ENCODE measurements at regions not wholly inside any gene's neighbourhood (a gene's known extent, or its start where the extent isn't known, plus 50 kb on each side); places are given as distances from the start of the nearest gene placed in this dataset.

DNA sequence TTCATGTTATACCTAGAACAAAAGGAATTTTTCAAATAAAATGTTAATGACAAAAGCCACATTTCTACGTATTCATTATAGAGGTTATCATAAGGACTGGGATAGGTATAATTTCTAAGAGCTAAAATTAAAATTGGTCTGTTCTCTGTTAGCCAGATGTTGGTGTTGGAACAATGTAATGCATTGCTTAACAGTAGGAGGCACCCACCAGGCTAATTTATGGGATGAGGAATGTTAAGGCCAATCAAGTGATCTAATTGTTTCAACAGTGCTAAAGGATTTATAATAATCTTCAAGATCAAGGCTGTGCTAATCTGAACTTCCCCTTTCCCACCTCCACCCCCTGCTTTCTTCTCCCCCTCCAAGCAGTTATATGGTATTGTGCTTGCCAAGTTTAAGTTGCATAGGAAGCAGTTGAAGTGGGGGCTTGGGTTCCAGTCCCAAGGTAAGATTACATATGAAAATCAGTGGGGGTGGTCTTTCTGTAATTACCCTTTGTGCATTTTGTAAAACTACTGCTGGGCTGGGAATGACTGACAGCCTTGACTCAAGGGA lies 89.2 kb upstream of the BACH2 start:
- TF ChIP-seq SIN3A (IDR thresholded peaks at IDR 0.05; ENCODE audit: borderline replicate concordance, insufficient read depth, low read length) (no peak), POLR2AphosphoS5 (IDR thresholded peaks at IDR 0.05; ENCODE audit: low read depth, low read length) (no peak), FOXP2 (optimal IDR thresholded peaks at IDR 0.05; ENCODE audit: borderline replicate concordance, extremely low read depth, extremely low read length, insufficient read depth) (no peak), TAF1 (IDR thresholded peaks at IDR 0.05; ENCODE audit: borderline replicate concordance, insufficient read depth, low read length) (no peak)
- TF ChIP-seq, protein P1, sequence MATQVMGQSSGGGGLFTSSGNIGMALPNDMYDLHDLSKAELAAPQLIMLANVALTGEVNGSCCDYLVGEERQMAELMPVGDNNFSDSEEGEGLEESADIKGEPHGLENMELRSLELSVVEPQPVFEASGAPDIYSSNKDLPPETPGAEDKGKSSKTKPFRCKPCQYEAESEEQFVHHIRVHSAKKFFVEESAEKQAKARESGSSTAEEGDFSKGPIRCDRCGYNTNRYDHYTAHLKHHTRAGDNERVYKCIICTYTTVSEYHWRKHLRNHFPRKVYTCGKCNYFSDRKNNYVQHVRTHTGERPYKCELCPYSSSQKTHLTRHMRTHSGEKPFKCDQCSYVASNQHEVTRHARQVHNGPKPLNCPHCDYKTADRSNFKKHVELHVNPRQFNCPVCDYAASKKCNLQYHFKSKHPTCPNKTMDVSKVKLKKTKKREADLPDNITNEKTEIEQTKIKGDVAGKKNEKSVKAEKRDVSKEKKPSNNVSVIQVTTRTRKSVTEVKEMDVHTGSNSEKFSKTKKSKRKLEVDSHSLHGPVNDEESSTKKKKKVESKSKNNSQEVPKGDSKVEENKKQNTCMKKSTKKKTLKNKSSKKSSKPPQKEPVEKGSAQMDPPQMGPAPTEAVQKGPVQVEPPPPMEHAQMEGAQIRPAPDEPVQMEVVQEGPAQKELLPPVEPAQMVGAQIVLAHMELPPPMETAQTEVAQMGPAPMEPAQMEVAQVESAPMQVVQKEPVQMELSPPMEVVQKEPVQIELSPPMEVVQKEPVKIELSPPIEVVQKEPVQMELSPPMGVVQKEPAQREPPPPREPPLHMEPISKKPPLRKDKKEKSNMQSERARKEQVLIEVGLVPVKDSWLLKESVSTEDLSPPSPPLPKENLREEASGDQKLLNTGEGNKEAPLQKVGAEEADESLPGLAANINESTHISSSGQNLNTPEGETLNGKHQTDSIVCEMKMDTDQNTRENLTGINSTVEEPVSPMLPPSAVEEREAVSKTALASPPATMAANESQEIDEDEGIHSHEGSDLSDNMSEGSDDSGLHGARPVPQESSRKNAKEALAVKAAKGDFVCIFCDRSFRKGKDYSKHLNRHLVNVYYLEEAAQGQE (IDR thresholded peaks at IDR 0.05; ENCODE audit: insufficient read depth in 1 of 2, low read depth in 2 of 2, low read length in 2 of 2), result no peak

- TF ChIP-seq, protein P1 (IDR thresholded peaks at IDR 0.05; ENCODE audit: insufficient read depth in 1 of 2, low read depth in 2 of 2, low read length in 2 of 2), result no peak
- no peak for TF ChIP-seq POLR2AphosphoS5 (IDR thresholded peaks at IDR 0.05; ENCODE audit: low read depth, low read length)
- no peak for TF ChIP-seq SIN3A (IDR thresholded peaks at IDR 0.05; ENCODE audit: borderline replicate concordance, insufficient read depth, low read length)
- TF ChIP-seq FOXP2 (optimal IDR thresholded peaks at IDR 0.05; ENCODE audit: borderline replicate concordance, extremely low read depth, extremely low read length, insufficient read depth), result no peak
- TF ChIP-seq TAF1 (IDR thresholded peaks at IDR 0.05; ENCODE audit: borderline replicate concordance, insufficient read depth, low read length), result no peak
Measured at GRCh38 chr6:90384720-90385119, 88.1 kb upstream of the BACH2 start.

DNA sequence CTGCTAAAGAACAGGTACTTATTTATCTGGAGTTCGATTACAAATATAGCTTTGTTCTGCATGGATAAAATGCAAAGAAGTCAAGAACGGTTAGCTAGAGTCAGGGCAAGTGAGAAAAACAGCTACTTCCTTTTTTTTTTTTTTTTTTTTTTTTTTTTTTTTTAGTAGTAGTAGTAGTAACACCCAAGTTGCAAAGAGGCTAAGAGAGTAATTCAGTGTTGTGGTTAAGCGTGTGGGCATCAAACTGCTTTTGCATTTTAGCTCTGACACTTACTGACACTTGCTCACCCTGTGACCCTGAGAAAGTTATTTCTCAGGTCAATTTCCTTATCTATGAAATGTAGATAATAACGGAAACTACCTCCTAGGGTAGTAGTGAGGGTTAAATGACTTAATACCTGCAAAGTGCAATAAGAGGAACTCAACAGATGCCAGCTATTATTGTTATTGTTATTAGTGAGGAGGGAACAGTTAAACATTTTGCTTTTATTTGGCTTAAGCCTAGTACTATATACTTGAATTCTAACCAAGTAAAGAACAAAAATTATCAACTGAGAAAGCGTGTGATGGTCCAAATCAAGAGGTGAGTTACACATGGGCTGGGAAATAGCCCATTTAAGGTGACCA lies 86.7 kb upstream of the BACH2 start:
- TF ChIP-seq, protein P1 (IDR thresholded peaks at IDR 0.05; ENCODE audit: insufficient read depth in 1 of 2, low read depth in 2 of 2, low read length in 2 of 2), result no peak
- TF ChIP-seq POLR2AphosphoS5 (IDR thresholded peaks at IDR 0.05; ENCODE audit: low read depth, low read length) (no peak), FOXP2 (optimal IDR thresholded peaks at IDR 0.05; ENCODE audit: borderline replicate concordance, extremely low read depth, extremely low read length, insufficient read depth) (no peak), SIN3A (IDR thresholded peaks at IDR 0.05; ENCODE audit: borderline replicate concordance, insufficient read depth, low read length) (no peak)

DNA sequence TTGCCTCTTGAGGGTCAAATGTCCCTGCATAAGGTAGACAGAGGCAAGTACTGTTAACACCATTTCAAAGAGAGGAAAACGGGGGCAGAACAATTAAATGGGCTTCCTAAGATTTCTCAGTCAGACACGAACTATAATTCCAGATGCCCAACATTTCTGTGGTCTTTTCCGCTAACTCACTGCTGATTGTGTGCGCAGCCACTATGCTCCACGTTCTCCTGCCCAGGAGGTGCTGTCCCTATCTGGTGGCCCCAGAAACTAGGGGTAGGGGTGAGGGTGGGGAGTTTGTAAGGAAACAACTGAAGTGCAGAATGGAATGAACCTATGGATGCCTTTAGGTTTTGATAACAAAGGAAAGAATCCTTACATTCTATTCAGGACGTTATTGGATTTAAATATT lies 86.1 kb upstream of the BACH2 start:
- TF ChIP-seq TAF1 (IDR thresholded peaks at IDR 0.05; ENCODE audit: borderline replicate concordance, insufficient read depth, low read length) (no peak), SIN3A (IDR thresholded peaks at IDR 0.05; ENCODE audit: borderline replicate concordance, insufficient read depth, low read length) (no peak), FOXP2 (optimal IDR thresholded peaks at IDR 0.05; ENCODE audit: borderline replicate concordance, extremely low read depth, extremely low read length, insufficient read depth) (no peak), POLR2AphosphoS5 (IDR thresholded peaks at IDR 0.05; ENCODE audit: low read depth, low read length) (no peak)
- TF ChIP-seq, protein P1 (IDR thresholded peaks at IDR 0.05; ENCODE audit: insufficient read depth in 1 of 2, low read depth in 2 of 2, low read length in 2 of 2), result no peak

All from PFSK-1 (cell line).